SU-DHL-6 (cell line): ENCODE measurements at regions not wholly inside any gene's neighbourhood (a gene's known extent, or its start where the extent isn't known, plus 50 kb on each side); places are given as distances from the start of the nearest gene placed in this dataset.

Experiments used
- H2AFZ ChIP-seq: fragments of 200-600 bp; sonication (generic); 2 replicates; pipeline ENCODE4 v1.6.1; 2014; ENCODE audit warnings: low read depth, mild to moderate bottlenecking, moderate library complexity, mixed read lengths, antibody characterized with exemption, low read length; ENCODE audit not compliant: severe bottlenecking
- H3F3A ChIP-seq: fragments of 200-600 bp; shearing (Covaris generic); 2 replicates; pipeline ENCODE4 v1.6.0; 2016; ENCODE audit warnings: antibody characterized with exemption, mild to moderate bottlenecking; ENCODE audit not compliant: insufficient read depth
- H3K27ac ChIP-seq: fragments of 200-600 bp; sonication (generic); 2 replicates; pipeline ENCODE4 v1.5.1; 2016; ENCODE audit warnings: low read depth, mild to moderate bottlenecking, low read length, moderate library complexity, mixed read lengths
- H3K27me3 ChIP-seq: fragments of 200-600 bp; sonication (generic), shearing (Covaris generic); 2 replicates; pipeline ENCODE4 v1.6.0; 2014; ENCODE audit warnings: mild to moderate bottlenecking, low read length
- H3K36me3 ChIP-seq: fragments of 200-600 bp; sonication (generic); 2 replicates; pipeline ENCODE4 v1.6.1; 2014; ENCODE audit warnings: mild to moderate bottlenecking, low read length, mixed read lengths
- H3K4me2 ChIP-seq: fragments of 300-600, 200-600 bp; shearing (Covaris generic), sonication (generic); 2 replicates; pipeline ENCODE4 v1.6.0; 2014; ENCODE audit warnings: low read length, low read depth, mild to moderate bottlenecking; ENCODE audit not compliant: poor library complexity, severe bottlenecking
- H3K4me3 ChIP-seq: fragments of 200-600 bp; sonication (generic); 2 replicates; pipeline ENCODE4 v1.5.1; 2014; ENCODE audit warnings: antibody characterized with exemption, low read length, mild to moderate bottlenecking, mixed read lengths; ENCODE audit not compliant: insufficient read depth, poor library complexity, severe bottlenecking
- H3K79me2 ChIP-seq: fragments of 200-600 bp; sonication (generic); 2 replicates; pipeline ENCODE4 v1.6.1; 2014; ENCODE audit warnings: mild to moderate bottlenecking, low read length, moderate library complexity; ENCODE audit not compliant: insufficient read depth
- H3K9ac ChIP-seq: fragments of 200-600 bp; sonication (generic); 2 replicates; pipeline ENCODE4 v1.7.0; 2014; ENCODE audit warnings: mild to moderate bottlenecking, low read length
- H3K9me2 ChIP-seq: fragments of 200-600 bp; sonication (generic); replicated peaks from 2 replicates; pipeline ENCODE4 v1.6.1; 2014; ENCODE audit warnings: low read length; ENCODE audit not compliant: insufficient read depth
- H3K9me3 ChIP-seq: fragments of 200-600 bp; sonication (generic); 2 replicates; pipeline ENCODE4 v1.6.1; 2014; ENCODE audit warnings: low read length, mixed read lengths; ENCODE audit not compliant: insufficient read depth
- H4K20me1 ChIP-seq: fragments of 200-600 bp; sonication (generic); 2 replicates; pipeline ENCODE4 v1.6.1; 2014; ENCODE audit warnings: low read depth, mild to moderate bottlenecking, antibody characterized with exemption, low read length, moderate library complexity, mixed read lengths
- CTCF ChIP-seq: fragments of 200-600 bp; sonication (generic); IDR thresholded peaks from one replicate; pipeline ENCODE4 v1.5.1; 2017; ENCODE audit warnings: antibody characterized with exemption, mild to moderate bottlenecking, low read length, moderate library complexity; ENCODE audit not compliant: insufficient read depth, poor library complexity, severe bottlenecking
- EZH2phosphoT487 ChIP-seq: fragments of 200-600 bp; sonication (generic), shearing (Covaris generic); conservative IDR thresholded peaks from 2 replicates; pipeline ENCODE4 v1.6.1; 2018; ENCODE audit warnings: mild to moderate bottlenecking, antibody characterized with exemption, low read length, moderate library complexity, mixed read lengths

GRCh38 chr1:191140038-191140437, 662.4 kb upstream of the BRINP3 start:
- TF ChIP-seq CTCF (no peak), EZH2phosphoT487 (no peak)
- Histone ChIP-seq H3K27me3 (no peaks in the 10 kb centered on the region), H3K9me3 (no peaks in the 10 kb centered on the region), H3K4me3 (no peak overlapping the region), H3K79me2 (no peaks in the 10 kb centered on the region), H3K4me2 (no peak overlapping the region), H3K9ac (no peak overlapping the region), H3F3A (no peaks in the 10 kb centered on the region), H3K36me3 (peaks cover 6% of the 10 kb centered on the region; the same call in 1 of the 2 replicates), H2AFZ (peak overlapping the region; percentile 5), H4K20me1 (no peaks in the 10 kb centered on the region), H3K27ac (no peak overlapping the region), H3K9me2 (no peaks in the 10 kb centered on the region)

GRCh38 chr1:191142748-191143147, 665.1 kb upstream of the BRINP3 start:
- Histone ChIP-seq H3K4me2 (no peak overlapping the region), H3K4me3 (no peak overlapping the region), H3K79me2 (no peaks in the 10 kb centered on the region), H3F3A (no peaks in the 10 kb centered on the region), H2AFZ (no peak overlapping the region), H4K20me1 (no peaks in the 10 kb centered on the region), H3K27ac (no peak overlapping the region), H3K9me3 (no peaks in the 10 kb centered on the region), H3K27me3 (no peaks in the 10 kb centered on the region), H3K36me3 (peaks cover 6% of the 10 kb centered on the region; the same call in 1 of the 2 replicates), H3K9ac (no peak overlapping the region), H3K9me2 (no peaks in the 10 kb centered on the region)
- TF ChIP-seq CTCF = no peak
- TF ChIP-seq EZH2phosphoT487 = no peak

- no peak for TF ChIP-seq CTCF
- TF ChIP-seq EZH2phosphoT487 = no peak
- H3K27ac ChIP-seq = no peak overlapping the region
These were observed 668.2 kb upstream of the BRINP3 start for GRCh38 chr1:191145834-191146233.

More at GRCh38 chr1:191145834-191146233, 668.2 kb upstream of the BRINP3 start:
- H2AFZ ChIP-seq = peak overlapping the region; percentile 47
- no peak overlapping the region for H3K4me3 ChIP-seq
- H3K27me3 ChIP-seq = no peaks in the 10 kb centered on the region
- no peaks in the 10 kb centered on the region for H3K9me2 ChIP-seq
- H3K36me3 ChIP-seq = 0 out of 2 replicates have a peak, but pooled peaks cover 5% of the 10 kb centered on the region
- H3K79me2 ChIP-seq = no peaks in the 10 kb centered on the region
- H4K20me1 ChIP-seq = no peaks in the 10 kb centered on the region
- no peaks in the 10 kb centered on the region for H3F3A ChIP-seq
- no peaks in the 10 kb centered on the region for H3K9me3 ChIP-seq
- H3K9ac ChIP-seq = no peak overlapping the region
- H3K4me2 ChIP-seq = no peak overlapping the region
